HG02763 (cell line): ENCODE measurements at regions not wholly inside any gene's neighbourhood (a gene's known extent, or its start where the extent isn't known, plus 50 kb on each side); places are given as distances from the start of the nearest gene placed in this dataset.
"Not testable (repeated sequence)": the region's sequence is repeated elsewhere in the genome, so short reads cannot be mapped to it uniquely, and the experiment has no call there.

Experiments used
- ATAC-seq: cut with Tn5 transposase; IDR thresholded peaks from one replicate; pipeline ENCODE4 v1.9.1; 2021; ENCODE audit warnings: mild to moderate bottlenecking, moderate library complexity; ENCODE audit not compliant: unreplicated experiment

DNA sequence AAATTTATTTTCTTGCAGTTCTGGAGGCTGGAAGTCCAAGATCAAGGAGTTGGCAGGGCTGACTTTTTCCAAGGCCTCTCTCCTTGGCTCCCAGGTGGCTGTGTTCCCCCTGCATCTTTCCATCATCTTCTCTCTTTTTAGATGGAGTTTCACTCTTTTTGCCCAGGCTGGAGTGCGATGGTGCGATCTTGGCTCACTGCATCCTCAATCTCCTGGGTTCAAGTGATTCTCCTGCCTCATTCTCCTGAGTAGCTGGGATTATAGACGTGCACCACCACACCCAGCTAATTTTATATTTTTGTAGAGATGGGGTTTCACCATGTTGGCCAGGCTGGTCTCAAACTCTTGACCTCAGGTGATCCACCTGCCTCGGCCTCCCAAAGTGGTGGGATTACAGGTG lies 411.1 kb downstream of the RPS24 start:
- not testable (repeated sequence) for ATAC-seq

GRCh38 chr10:78445308-78445707 lies 411.6 kb downstream of the RPS24 start:
- no peak for ATAC-seq

- no peak for ATAC-seq
These were observed 414.8 kb downstream of the RPS24 start for GRCh38 chr10:78448470-78448869.

DNA sequence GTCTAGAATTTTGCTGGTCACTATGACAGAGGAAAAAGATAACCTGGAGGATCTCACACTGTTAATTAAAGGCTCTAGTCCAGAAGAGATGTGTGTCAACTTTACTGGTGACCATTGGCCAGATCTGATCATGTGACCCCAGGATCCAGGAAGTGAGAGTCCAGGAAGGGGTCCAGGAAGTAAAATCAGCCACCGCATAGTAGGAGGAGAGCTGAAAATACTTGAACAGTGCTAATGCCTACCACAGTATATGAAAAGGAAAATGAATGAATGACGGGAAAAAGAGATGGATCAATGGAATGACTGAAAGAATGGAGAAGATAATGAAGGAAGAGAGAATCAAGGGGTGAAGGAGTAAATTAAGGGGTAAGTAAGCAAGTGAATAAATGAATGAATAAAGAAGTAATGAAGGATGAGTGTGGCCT lies 415.3 kb downstream of the RPS24 start:
- no peak for ATAC-seq

GRCh38 chr10:78449554-78449953 lies 415.9 kb downstream of the RPS24 start:
- ATAC-seq, result no peak

GRCh38 chr10:78450239-78450638 lies 416.6 kb downstream of the RPS24 start:
- ATAC-seq, result no peak

DNA sequence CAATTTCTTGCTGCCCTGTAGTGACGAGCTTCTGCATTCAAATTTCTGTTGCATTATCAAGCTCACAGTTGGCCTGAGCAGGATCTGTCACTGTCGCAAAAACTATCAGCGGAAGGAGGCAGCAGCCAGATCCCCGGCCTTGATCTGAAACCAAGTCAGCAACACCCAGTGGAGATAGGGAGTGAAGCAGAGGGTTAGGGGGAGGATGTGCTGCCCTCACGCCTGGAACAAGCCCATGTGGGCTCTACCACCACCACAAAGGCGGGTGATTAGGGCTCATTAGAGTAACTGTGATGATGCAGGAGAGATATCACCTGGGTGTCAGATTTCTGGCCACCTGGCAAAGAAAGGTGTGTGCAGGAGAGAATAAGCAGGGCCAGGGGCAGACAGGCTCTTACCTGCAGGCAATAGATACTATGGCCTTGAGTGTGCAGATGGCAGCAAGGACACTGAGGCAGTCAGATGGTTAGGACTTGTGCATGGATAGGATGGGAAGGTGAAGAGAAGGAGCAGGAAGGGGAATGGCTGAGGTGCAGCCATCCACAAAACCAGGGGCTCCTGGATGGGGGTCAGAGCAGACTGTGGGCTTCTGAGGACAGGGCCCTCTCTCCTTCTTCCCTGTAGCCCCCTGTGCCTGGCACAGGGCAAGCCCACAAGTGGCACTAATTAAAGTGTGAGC lies 417.3 kb downstream of the RPS24 start:
- ATAC-seq, result no peak

- ATAC-seq, result no peak
These were observed 417.9 kb downstream of the RPS24 start for GRCh38 chr10:78451592-78451991.

DNA sequence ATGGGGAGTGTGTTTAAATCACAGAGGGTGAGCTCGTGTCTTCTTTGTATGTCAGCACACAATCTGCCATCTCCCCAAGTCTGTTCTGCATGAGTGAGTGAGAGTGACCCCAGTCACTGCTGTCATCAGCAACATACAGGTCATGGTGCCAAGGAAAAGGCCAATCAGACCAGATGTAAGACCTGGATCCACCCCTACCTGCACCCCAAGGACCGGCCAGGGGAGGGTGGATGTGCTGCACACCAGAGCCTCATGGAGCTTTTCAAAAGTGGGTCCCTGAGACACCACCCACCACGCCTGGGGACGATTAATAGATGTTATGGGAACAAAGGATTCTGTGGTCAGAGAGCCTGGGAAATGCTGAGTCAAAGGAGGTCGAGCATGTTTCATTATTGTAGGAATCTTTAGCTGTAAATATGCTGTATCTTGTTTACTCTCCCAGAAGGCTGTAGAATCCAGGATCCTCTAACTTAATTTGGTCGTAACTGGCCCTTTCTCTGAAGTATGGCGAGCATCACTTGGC lies 420.5 kb downstream of the RPS24 start:
- ATAC-seq, result no peak

GRCh38 chr10:78455236-78455635 lies 421.6 kb downstream of the RPS24 start:
- ATAC-seq, result no peak

DNA sequence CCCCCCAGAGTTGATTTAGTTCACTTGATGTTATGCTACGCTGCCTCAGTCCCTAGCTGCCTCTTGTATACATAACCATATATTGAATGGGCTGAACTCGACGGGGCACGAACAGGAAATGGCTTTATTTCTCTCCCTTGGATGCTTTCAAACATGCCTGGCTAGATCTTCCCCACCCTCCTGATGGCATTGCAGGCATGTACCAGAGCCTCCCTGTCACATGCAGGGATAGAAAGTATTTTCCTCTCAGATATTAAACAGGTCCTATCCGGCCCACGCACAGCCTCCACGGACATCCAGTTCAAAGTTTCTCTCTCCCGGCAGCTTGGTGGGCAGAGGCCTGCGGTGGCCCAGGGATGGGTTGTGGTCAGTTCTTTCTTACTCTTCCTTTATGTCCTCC lies 422.1 kb downstream of the RPS24 start:
- no peak for ATAC-seq

DNA sequence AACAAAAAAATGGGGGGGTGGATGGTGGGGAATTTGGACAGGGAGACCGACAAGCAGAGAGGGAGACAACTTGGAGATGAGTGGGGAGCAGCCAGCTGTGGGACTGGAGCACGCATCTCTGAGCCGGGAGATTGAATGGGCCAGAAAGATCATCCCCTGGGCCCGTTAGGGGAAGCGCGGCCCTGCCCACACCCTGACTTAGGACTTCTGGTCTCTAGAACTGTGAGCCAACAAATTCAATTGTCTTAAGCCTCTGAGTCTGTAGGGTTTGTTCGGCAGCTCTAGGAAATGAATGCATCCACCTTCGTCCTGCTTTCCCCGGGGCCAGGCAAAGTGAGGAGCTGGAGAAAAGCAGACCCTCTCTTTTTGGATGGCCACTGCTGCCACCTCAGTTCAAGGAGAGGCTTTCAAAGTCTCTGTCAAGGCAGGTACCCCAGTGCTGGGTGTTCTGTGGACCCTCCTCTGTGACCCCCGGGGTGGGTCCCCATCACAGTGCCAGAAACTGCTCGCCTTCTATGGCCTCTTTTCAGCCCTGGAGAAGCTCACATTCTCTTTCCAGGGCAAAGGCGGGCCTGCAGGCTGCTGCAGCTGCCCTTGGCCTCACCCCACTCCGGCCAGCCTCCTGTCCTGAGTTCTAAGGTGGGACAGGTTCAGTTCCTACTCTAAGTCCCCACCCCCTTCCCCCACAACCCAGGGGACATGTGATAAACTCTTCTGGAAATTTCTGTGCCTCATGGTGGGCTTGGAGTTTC lies 423.2 kb downstream of the RPS24 start:
- no peak for ATAC-seq

DNA sequence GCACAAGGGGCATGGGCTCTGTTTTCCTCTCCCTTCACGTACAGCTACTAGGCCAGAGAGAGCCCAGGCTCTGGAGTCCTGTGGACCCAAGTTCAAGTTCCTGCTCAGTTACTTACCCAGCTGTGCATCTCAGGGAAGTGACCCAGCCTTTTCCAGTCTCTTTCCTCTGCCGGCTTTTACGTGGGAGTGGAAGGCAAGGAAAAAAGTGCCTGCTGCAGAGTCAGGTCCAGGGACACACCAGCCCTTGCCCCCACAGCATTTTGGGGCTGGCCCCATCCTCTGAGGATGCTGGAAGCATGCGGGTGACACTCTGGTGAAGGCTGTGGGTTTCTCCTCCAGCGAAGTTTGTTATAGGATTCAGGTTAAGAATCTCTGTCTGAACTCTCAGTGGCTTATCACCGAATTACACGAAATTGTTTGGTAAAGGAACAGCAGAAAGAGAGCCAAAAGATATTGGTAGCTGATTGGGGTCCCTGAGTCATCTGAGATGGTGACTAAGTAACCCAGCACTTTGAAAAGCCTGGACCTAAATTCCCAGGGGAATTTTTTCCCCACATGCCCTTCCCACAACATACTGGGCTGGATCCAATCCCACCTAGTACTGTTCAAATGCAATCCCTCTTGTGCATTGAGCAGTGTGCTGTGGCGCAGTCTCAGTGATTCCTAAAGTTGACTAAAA lies 424.3 kb downstream of the RPS24 start:
- no peak for ATAC-seq

DNA sequence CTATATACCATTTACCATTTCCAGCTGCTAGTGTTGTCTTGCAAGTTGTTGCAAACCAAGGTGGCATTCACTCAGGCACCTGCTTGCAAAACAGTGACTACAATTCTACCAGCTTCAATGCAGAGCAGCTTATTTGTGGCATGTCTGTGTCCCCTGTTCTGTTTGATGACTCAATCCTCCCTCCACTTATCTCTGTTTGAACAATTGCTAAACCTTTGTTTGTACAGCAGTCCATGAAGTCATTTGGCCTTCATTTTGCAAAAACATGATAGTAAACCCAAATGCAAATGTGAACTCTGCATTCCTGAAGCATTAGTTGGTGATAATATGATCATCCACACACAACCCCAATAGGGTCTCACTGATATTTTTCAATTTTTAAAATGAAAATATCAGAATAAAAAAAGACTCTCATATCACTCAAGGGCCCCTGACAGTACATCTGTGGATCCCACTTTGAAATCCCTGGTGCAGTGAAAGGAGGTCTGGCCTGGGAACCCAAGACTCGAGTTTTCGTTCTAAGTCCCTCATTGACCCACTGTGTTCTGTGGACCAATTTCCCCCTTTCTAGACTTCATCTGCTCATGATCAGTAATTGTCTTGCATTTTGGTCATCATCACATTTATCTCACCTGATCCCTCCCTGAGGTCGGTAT lies 425.4 kb downstream of the RPS24 start:
- no peak for ATAC-seq

- no peak for ATAC-seq
These were observed 426.0 kb downstream of the RPS24 start for GRCh38 chr10:78459639-78460037.

DNA sequence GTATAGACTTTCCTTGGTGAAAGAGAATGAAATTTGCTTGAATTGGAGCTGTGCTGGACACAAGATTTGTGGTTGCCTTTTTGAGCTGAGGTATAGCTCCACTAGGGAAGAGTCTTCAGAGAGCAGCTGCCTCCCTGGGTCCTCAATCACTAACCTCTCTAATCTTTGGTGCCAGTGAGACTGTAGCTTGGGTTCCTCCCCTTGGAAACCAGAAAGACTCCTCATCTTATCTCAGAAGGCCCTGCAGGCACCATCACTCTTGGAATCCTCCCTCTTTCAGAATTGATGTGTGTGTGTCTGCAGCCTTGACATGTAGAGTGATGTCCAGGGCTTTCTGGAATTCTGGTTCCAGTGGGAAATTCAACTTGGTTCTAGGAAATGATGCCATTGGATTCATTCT lies 426.5 kb downstream of the RPS24 start:
- no peak for ATAC-seq

- no peak for ATAC-seq
These were observed 427.7 kb downstream of the RPS24 start for GRCh38 chr10:78461333-78461732.

- no peak for ATAC-seq
These were observed 428.5 kb downstream of the RPS24 start for GRCh38 chr10:78462176-78462575.

DNA sequence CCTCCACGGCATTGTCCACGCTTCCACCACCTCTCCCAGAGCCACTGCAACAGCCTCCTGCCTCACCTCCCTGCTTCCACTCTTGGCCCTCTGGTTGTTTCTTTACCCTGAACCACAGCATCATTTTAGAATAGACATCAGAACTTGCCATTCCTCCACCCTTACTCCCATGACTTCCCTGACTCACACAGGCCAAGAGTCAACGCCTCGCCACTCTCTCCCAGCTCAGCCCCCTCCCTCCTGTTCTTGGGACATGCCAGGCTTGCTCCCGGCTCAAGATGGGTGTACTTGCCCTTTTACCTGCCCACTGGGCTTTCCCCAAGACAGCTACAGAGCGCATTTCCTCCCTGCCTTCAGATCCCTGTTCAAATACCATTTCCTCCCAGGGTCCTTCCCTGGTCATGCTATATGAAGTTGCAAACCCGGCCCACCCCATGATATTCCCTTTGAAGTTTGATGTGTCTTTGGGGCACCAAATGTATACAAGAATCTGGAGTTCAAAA lies 429.1 kb downstream of the RPS24 start:
- ATAC-seq, result no peak

DNA sequence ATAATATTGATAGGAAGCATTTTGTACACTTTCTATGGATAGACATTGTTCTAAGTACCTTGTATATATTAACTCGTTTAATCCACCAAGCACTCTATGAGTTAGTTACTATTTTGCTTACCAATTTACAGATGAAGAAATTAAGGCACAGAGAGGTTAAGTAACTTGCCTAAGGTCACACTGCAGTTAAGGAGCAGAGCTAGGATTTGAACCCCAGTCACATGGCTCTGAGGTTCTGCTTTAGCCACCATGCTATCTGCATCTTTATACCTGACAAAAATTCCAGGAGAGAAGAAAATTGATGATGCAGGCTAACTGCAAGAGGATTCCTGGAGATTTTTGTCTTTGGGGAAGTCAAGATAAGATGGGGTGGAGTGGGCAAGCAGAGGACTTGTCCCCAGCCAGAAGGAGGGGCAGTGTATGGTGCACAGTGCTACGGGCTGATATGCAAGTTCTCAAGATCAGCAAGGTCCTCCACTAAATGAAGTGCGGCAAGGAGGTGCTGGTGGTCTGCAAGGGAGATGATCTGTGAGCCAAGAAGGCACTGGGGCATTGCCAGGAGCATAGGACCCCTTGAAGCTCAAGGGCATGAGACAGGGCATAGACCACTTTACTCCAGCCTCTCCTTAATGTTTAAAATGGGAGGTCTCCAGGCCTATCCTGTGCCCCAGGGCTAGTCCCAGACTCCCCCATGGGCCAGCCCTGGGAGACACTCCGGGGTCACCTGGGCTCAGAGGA lies 430.6 kb downstream of the RPS24 start:
- no peak for ATAC-seq
